HepG2 (cell line): ENCODE measurements at regions not wholly inside any gene's neighbourhood (a gene's known extent, or its start where the extent isn't known, plus 50 kb on each side); places are given as distances from the start of the nearest gene placed in this dataset.

Experiments
- ATAC-seq: fragments of 200-7000 bp; cut with Tn5 transposase; 3 replicates; pipeline ENCODE4 v1.9.1; 2020; ENCODE audit warnings: mild to moderate bottlenecking, moderate library complexity
- BruUV-seq: library from RNA; stranded (reverse); fragments of 400-500 nt; replicated peaks from 2 replicates; lab custom pipeline; 2021; lab: Mats Ljungman, UMichigan
- CTCF ChIA-PET: fragments of 300-600 bp; formaldehyde crosslinking; extraction: SDS; loops from one replicate; lab custom pipeline; 2021; ENCODE audit warnings: low total read pairs, inconsistent platforms, low intra/inter-chr PET ratio; lab: Yijun Ruan, JAX
- POLR2A ChIA-PET: fragments of 350-600 bp; sonication (Branson Sonifier 250); formaldehyde crosslinking; loops from one replicate; lab custom pipeline; 2020; ENCODE audit warnings: antibody characterized with exemption, inconsistent platforms; lab: Yijun Ruan, JAX
- DNase-seq: peaks from one replicate; pipeline ENCODE4 v3.0.0-alpha.2; 2015; ENCODE audit warnings: low spot score
- FAIRE-seq: peaks from 3 replicates; lab custom pipeline; 2011; peaks lifted over from hg19 to GRCh38; lab: Jason Lieb, UNC
- H2AFZ ChIP-seq: one replicate; pipeline ENCODE4 v1.6.1; 2011; ENCODE audit warnings: low read length, inconsistent platforms
- H3K27ac ChIP-seq: fragments of 300-600 bp; 3 replicates; pipeline ENCODE4 v1.8.0; 2011; ENCODE audit warnings: mixed run types, mild to moderate bottlenecking, mixed read lengths, low read length, inconsistent platforms; ENCODE audit not compliant: insufficient read depth; ENCODE audit errors: extremely low read length
- H3K27me3 ChIP-seq, 2 experiments: fragments of 200-600 bp in 1 of 2; 2 replicates in 1 of 2; 3 replicates in 1 of 2; pipeline versions ENCODE4 v1.6.0 to v1.8.0; 2011; ENCODE audit warnings: low read length in 2 of 2, mild to moderate bottlenecking in 2 of 2, moderate library complexity in 2 of 2, inconsistent platforms in 1 of 2; ENCODE audit not compliant: insufficient read depth in 2 of 2, control insufficient read depth in 1 of 2
- H3K36me3 ChIP-seq, 2 experiments: fragments of 200-600 bp in 1 of 2; replicated peaks in 1 of 2; 2 replicates in 1 of 2; 3 replicates in 1 of 2; pipeline versions ENCODE4 v1.5.1 to v1.8.0; 2011; ENCODE audit warnings: low read length in 2 of 2, inconsistent platforms in 1 of 2; ENCODE audit not compliant: insufficient read depth in 2 of 2, control insufficient read depth in 1 of 2
- H3K4me1 ChIP-seq: 2 replicates; pipeline ENCODE4 v1.5.1; 2012; ENCODE audit warnings: low read length, inconsistent platforms; ENCODE audit not compliant: insufficient read depth
- H3K4me2 ChIP-seq: 2 replicates; pipeline ENCODE4 v1.6.0; 2011; ENCODE audit warnings: low read depth, low read length, inconsistent platforms
- H3K4me3 ChIP-seq, 3 experiments: fragments of 200-600 bp in 1 of 3; sonication (generic), shearing (Covaris generic) in 1 of 3; replicated peaks in 1 of 3; 2 replicates each; pipeline ENCODE4 v1.5.1; 2011 to 2016; ENCODE audit warnings: low read length in 3 of 3, inconsistent platforms in 2 of 3, low read depth in 2 of 3, mild to moderate bottlenecking in 2 of 3, control low read depth in 1 of 3, mixed read lengths in 1 of 3; ENCODE audit not compliant: insufficient read depth in 1 of 3
- H3K79me2 ChIP-seq: one replicate; pipeline ENCODE4 v1.6.1; 2011; ENCODE audit warnings: low read length, inconsistent platforms; ENCODE audit not compliant: insufficient read depth
- H3K9ac ChIP-seq: 2 replicates; pipeline ENCODE4 v1.6.0; 2011; ENCODE audit warnings: mild to moderate bottlenecking, low read depth, low read length, inconsistent platforms; ENCODE audit not compliant: insufficient read depth
- H3K9me3 ChIP-seq: 2 replicates; pipeline ENCODE4 v1.5.1; 2012; ENCODE audit warnings: mild to moderate bottlenecking, low read length
- H4K20me1 ChIP-seq: 2 replicates; pipeline ENCODE4 v1.6.0; 2011; ENCODE audit warnings: inconsistent platforms, mild to moderate bottlenecking, low read length, moderate library complexity; ENCODE audit not compliant: insufficient read depth
- ELF3 ChIP-seq: IDR thresholded peaks from 2 replicates; pipeline ENCODE4 v1.6.1; 2016; ENCODE audit warnings: missing genetic modification reagents, missing compliant biosample characterization
- FOXC1 ChIP-seq: sonication (generic); formaldehyde crosslinking; IDR thresholded peaks from 2 replicates; pipeline ENCODE4 v1.8.0; 2022; ENCODE audit warnings: mild to moderate bottlenecking, missing genetic modification reagents, borderline replicate concordance
- FOXP4 ChIP-seq: sonication (generic); formaldehyde crosslinking; IDR thresholded peaks from 2 replicates; pipeline ENCODE4 v1.4.0; 2020; ENCODE audit warnings: missing genetic modification reagents
- HMGXB4 ChIP-seq, 2 experiments: sonication (generic) in 1 of 2; formaldehyde crosslinking in 1 of 2; IDR thresholded peaks; 2 replicates each; pipeline versions ENCODE4 v1.4.0 to v1.6.1; 2018 to 2020; ENCODE audit warnings: missing genetic modification reagents in 2 of 2, borderline replicate concordance in 1 of 2, low read depth in 1 of 2, mild to moderate bottlenecking in 1 of 2, missing biosample characterization in 1 of 2
- LBX2 ChIP-seq: sonication (generic); formaldehyde crosslinking; IDR thresholded peaks from 2 replicates; pipeline ENCODE4 v1.5.0; 2020; ENCODE audit warnings: missing genetic modification reagents, mild to moderate bottlenecking, borderline replicate concordance
- MAFK ChIP-seq, 2 experiments: IDR thresholded peaks in 1 of 2; conservative IDR thresholded peaks in 1 of 2; 2 replicates each; pipeline ENCODE4 v1.6.1; 2011; ENCODE audit warnings: improper control_type of control experiment in 2 of 2, low read length in 2 of 2
- PHB2 ChIP-seq: fragments of 450-650 bp; IDR thresholded peaks from 2 replicates; pipeline ENCODE4 v1.6.1; 2018; ENCODE audit not compliant: partially characterized antibody
- REPIN1 ChIP-seq: sonication (generic); formaldehyde crosslinking; IDR thresholded peaks from 2 replicates; pipeline ENCODE4 v1.8.0; 2022; ENCODE audit warnings: missing genetic modification reagents, low read depth, mild to moderate bottlenecking, borderline replicate concordance
- ZNF329 ChIP-seq: sonication (generic); formaldehyde crosslinking; IDR thresholded peaks from 2 replicates; pipeline ENCODE4 v1.9.0; 2021; ENCODE audit warnings: low read depth, mild to moderate bottlenecking, missing genetic modification reagents
- ZNF720 ChIP-seq: sonication (generic); formaldehyde crosslinking; IDR thresholded peaks from 2 replicates; pipeline ENCODE4 v1.4.0; 2020; ENCODE audit warnings: missing genetic modification reagents
- WGBS: methylation state at CpG from one replicate; pipeline ENCODE4 v1.1.6; 2017; ENCODE audit warnings: low lambda C conversion rate; 5-methylcytosine and 5-hydroxymethylcytosine counted together
- in situ Hi-C: cut with HindIII; loops from 2 replicates; pipeline ENCODE4 v1.10.0; 2017; ENCODE audit warnings: low pct_unique_long_range_greater_than_20kb; ENCODE audit not compliant: extremely low pct_ligation_motif_present
- intact Hi-C: fragments of 100-400 bp; cut with micrococcal nuclease; formaldehyde crosslinking; loops from one replicate; pipeline ENCODE4 v1.10.0; 2022; ENCODE audit not compliant: unreplicated experiment
- TF ChIP-seq, protein P1 (sequence below): IDR thresholded peaks from 2 replicates; pipeline ENCODE4 v1.6.1; 2012; ENCODE audit warnings: low read length, improper control_type of control experiment
- TF ChIP-seq, protein P2 (sequence below): IDR thresholded peaks from 2 replicates; pipeline ENCODE4 v1.6.1; 2018; ENCODE audit warnings: missing genetic modification reagents

DNA sequence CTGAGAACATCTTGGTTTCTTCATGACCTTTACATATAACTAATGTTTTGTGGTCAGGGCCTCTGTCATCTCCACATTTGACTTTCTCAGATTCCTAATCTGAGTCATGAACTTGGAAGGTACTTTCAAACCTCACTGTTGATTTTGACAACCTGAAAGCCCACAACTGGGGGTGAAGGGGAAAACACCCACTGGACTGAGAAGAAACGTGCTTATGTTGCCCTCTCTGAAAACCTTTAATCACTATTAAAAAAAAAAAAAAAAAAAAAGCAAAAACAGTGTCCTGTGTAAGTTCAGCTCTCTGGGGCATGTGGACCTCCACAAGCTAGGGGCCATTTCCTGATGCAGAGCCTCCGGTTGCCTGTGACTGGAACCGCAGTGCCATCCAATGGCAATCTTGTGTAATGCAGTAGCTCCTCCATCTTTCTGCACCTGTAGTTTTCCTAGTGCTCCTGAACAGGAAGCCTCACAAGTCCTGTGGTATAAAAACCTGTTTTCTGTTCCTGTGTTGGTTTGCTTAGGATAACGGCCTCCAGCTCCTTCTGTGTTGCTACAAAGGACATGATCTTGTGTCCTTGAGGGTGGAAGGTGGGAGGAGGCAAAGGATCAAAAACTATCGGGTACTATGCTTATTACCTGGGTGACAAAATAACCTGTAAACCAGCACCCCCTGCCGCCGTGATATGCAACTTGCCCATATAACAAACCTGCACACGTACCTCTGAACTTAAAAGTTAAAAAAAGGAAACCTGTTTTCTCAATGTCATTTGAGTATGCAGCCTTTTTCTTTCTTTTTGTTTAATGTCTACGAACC lies 124.5 kb downstream of the ZNF648 start (continued):
- TF ChIP-seq LBX2 (CRISPR knock-in tag) (no peak), ZNF329 (CRISPR knock-in tag) (no peak), PHB2 (no peak), ZNF720 (CRISPR knock-in tag) (no peak), ELF3 (0 out of 2 replicates have a peak, but pooled peaks have one; percentile 39), HMGXB4 (CRISPR knock-in tag; IDR thresholded peaks at IDR 0.05; ENCODE audit: borderline replicate concordance in 1 of 2, low read depth in 1 of 2) (0 out of 4 replicates have a peak, but pooled peaks of 1 of the 2 experiments have one; percentile 47), MAFK (conservative IDR thresholded peaks at IDR 0.05 in 1 of 2, IDR thresholded peaks at IDR 0.05 in 1 of 2; ENCODE audit: low read length in 2 of 2) (no peak)

DNA sequence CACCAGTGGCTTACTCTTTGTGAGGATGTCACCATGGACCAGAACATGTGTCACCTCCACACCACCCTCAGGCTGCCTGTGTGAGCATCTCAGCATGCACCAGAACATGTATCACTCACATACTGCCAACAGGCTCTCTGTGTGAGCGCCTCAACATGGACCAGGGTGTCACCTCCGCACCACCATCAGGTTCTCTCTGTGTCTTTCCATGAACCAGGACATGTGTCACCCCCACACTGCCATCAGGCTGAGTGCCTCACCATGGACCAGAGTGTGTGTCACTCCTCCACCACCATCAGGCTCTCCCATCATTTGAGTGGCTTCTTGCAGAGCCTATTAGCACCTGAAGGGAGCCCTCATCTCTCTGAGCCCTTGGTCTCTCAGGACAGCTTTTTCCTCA lies 125.2 kb downstream of the ZNF648 start:
- in situ Hi-C loops (loop anchor here (10.0 kb wide), 1 partner anchor 451 kb away; the partner anchor contains the start of gene CACNA1E), intact Hi-C loops (loop anchor here (5.0 kb wide), 2 partner anchors 199 to 749 kb away; no protein-coding TSS in a partner anchor)
- no peaks in the 10 kb centered on the region for H4K20me1 ChIP-seq
- 100% methylated on average over 1 of the region's 2 CpGs for WGBS
- no peak overlapping the region for H3K4me3 ChIP-seq
- ChIA-PET POLR2A (no interaction called here), CTCF (interaction anchor here (2.6 kb wide), 1 partner anchor 457 kb away, joined by 18 read pairs; no protein-coding TSS in a partner anchor)
- H3K9me3 ChIP-seq, result no peaks in the 10 kb centered on the region
- no peak overlapping the region for H3K27ac ChIP-seq
- H2AFZ ChIP-seq, result no peak overlapping the region
- ATAC-seq, result no peak; the same call in 2 of the 3 replicates
- FAIRE-seq, result no peak
- H3K27me3 ChIP-seq, result no peaks in the 10 kb centered on the region; a peak in 1 of 5 replicates
- no peaks in the 10 kb centered on the region for H3K79me2 ChIP-seq
- H3K4me1 ChIP-seq, result no peaks in the 10 kb centered on the region
- no peaks in the 10 kb centered on the region for H3K36me3 ChIP-seq
- DNase-seq, result no peak
- no peak overlapping the region for H3K9ac ChIP-seq
- H3K4me2 ChIP-seq, result no peak overlapping the region
- no TSS peak for BruUV-seq
- no peak for TF ChIP-seq FOXP4 (CRISPR knock-in tag)
- TF ChIP-seq, protein P1, sequence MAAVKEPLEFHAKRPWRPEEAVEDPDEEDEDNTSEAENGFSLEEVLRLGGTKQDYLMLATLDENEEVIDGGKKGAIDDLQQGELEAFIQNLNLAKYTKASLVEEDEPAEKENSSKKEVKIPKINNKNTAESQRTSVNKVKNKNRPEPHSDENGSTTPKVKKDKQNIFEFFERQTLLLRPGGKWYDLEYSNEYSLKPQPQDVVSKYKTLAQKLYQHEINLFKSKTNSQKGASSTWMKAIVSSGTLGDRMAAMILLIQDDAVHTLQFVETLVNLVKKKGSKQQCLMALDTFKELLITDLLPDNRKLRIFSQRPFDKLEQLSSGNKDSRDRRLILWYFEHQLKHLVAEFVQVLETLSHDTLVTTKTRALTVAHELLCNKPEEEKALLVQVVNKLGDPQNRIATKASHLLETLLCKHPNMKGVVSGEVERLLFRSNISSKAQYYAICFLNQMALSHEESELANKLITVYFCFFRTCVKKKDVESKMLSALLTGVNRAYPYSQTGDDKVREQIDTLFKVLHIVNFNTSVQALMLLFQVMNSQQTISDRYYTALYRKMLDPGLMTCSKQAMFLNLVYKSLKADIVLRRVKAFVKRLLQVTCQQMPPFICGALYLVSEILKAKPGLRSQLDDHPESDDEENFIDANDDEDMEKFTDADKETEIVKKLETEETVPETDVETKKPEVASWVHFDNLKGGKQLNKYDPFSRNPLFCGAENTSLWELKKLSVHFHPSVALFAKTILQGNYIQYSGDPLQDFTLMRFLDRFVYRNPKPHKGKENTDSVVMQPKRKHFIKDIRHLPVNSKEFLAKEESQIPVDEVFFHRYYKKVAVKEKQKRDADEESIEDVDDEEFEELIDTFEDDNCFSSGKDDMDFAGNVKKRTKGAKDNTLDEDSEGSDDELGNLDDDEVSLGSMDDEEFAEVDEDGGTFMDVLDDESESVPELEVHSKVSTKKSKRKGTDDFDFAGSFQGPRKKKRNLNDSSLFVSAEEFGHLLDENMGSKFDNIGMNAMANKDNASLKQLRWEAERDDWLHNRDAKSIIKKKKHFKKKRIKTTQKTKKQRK, result no peak
- no peak for TF ChIP-seq FOXC1 (CRISPR knock-in tag)
- TF ChIP-seq REPIN1 (CRISPR knock-in tag), result no peak
- TF ChIP-seq, protein P2, sequence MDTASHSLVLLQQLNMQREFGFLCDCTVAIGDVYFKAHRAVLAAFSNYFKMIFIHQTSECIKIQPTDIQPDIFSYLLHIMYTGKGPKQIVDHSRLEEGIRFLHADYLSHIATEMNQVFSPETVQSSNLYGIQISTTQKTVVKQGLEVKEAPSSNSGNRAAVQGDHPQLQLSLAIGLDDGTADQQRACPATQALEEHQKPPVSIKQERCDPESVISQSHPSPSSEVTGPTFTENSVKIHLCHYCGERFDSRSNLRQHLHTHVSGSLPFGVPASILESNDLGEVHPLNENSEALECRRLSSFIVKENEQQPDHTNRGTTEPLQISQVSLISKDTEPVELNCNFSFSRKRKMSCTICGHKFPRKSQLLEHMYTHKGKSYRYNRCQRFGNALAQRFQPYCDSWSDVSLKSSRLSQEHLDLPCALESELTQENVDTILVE (CRISPR knock-in tag), result no peak
